Heart left ventricle (tissue), 16 donors: ENCODE measurements at regions not wholly inside any gene's neighbourhood (a gene's known extent, or its start where the extent isn't known, plus 50 kb on each side); places are given as distances from the start of the nearest gene placed in this dataset.

Source experiments
- ATAC-seq, 4 donors: fragments of 200-7000 bp; cut with Tn5 transposase; one replicate each; pipeline ENCODE4 v1.9.1; 2020 to 2022; ENCODE audit warnings: moderate library complexity in 4 of 4, mild to moderate bottlenecking in 3 of 4, moderate number of reproducible peaks in 1 of 4
- DNase-seq, 5 donors: peaks; one replicate each; pipeline ENCODE4 v3.0.0-alpha.2; 2020
- H3K27ac ChIP-seq, 12 donors: fragments of 200-600 bp; sonication (generic) in 4 of 12; one replicate each; pipeline versions ENCODE4 v1.5.0 to v1.8.0; 2016 to 2022; ENCODE audit warnings: mild to moderate bottlenecking in 2 of 12
- H3K27me3 ChIP-seq, 9 donors: fragments of 200-600 bp; sonication (generic) in 2 of 9; one replicate each; pipeline versions ENCODE4 v1.5.1 to v1.8.0; 2016 to 2022; ENCODE audit warnings: mild to moderate bottlenecking in 3 of 9
- H3K36me3 ChIP-seq, 9 donors: fragments of 200-600 bp; sonication (generic) in 2 of 9; one replicate each; pipeline versions ENCODE4 v1.5.0 to v1.8.0; 2018 to 2022; ENCODE audit warnings: mild to moderate bottlenecking in 2 of 9
- H3K4me1 ChIP-seq, 12 donors: fragments of 200-600 bp; sonication (generic) in 4 of 12; one replicate each; pipeline versions ENCODE4 v1.5.0 to v1.8.0; 2016 to 2022; ENCODE audit warnings: mild to moderate bottlenecking in 3 of 12
- H3K4me3 ChIP-seq, 12 donors: fragments of 200-600 bp; sonication (generic) in 4 of 12; one replicate each; pipeline versions ENCODE4 v1.5.0 to v1.8.0; 2017 to 2022; ENCODE audit warnings: mild to moderate bottlenecking in 9 of 12, moderate library complexity in 4 of 12
- H3K9me3 ChIP-seq, 12 donors: fragments of 200-600 bp; sonication (generic) in 4 of 12; one replicate each; pipeline versions ENCODE4 v1.5.0 to v1.8.0; 2016 to 2022; ENCODE audit warnings: mild to moderate bottlenecking in 1 of 12
- POLR2A ChIP-seq, 2 donors: fragments of 450-650 bp; IDR thresholded peaks; one replicate each; pipeline ENCODE4 v1.6.1; 2017; ENCODE audit warnings: antibody characterized with exemption in 2 of 2, mild to moderate bottlenecking in 2 of 2, moderate library complexity in 2 of 2
- WGBS, 4 donors: extraction: QIAGEN DNeasy Blood & Tissue Kit in 2 of 4; methylation state at CpG; one replicate each; pipeline versions ENCODE4 v1.1.5 to v1.1.7; 2013 to 2018; 5-methylcytosine and 5-hydroxymethylcytosine counted together
- intact Hi-C, 10 donors: fragments of 100-400 bp; cut with DNase I; formaldehyde crosslinking; loops; one replicate each; pipeline versions ENCODE4 v1.11.1 to v1.14.2; 2022
- TF ChIP-seq, protein P1 (sequence below), 12 donors: fragments of 200-600 bp; sonication (generic) in 4 of 12; IDR thresholded peaks; one replicate each; pipeline versions ENCODE4 v1.5.0 to v1.8.0; 2018 to 2022; ENCODE audit warnings: antibody characterized with exemption in 12 of 12, mild to moderate bottlenecking in 5 of 12
- donor health status: ischemic (EF 13 %, LVEDD 7.1; RV severe dilation, severe dysfunction).
- donor health status: healthy with polysubstance abuse.
- donor health status: DM: no; HTN: yes; CAD: no.
- donor health status: DM: no; HTN: no; CAD: no.
- donor health status: ischemic (EF 25% LVEDD 6.9; RV normal size, moderate dysfunction).
- donor health status: ischemic (EF 25% LVEDD 5.7; RV mildly dilated, moderate dysfunction).
- donor health status: healthy.
- donor health status: DM: yes; HTN: yes; CAD: no.
- donor health status: ischemic (EF 35%, LVEDD 5.7; RV mildly dilated, moderate dysfunction).
- donor health status: nonischemic (EF 11% LVEDD 7.7; RV severe dilation, severe dysfunction).
- donor health status: DM: yes; HTN: yes; CAD: no.
- donor health status: PGD.
- donor health status: ischemic (EF 29% LVEDD 5.4; RV normal size, mild dysfunction).
- donor health status: nonischemic (EF 23%, LVEDD 6.1; RV moderate dilation, normal function).

DNA sequence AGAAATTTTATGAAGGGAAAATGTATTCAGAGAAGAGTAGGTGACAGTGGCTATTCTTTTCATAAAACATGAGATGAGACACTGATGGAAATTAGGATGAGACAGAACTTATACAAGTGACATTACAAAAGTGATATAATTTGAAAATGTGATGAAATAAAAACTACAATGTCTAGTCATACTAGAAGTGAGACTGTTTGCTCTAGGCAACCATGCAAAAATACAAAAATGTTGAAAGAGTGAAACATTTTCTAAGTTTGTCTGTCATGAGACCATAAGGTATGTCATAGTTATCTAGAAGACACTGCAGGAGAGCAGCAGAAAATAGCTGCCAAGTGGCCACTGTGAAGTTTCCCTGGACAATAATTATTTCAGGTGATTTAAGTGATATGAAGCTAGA is 459.5 kb downstream of the DIPK2A start:
- H3K27ac ChIP-seq = no peak overlapping the region
- intact Hi-C loops = no loop called here
- no peak for TF ChIP-seq POLR2A (IDR thresholded peaks at IDR 0.05)
- TF ChIP-seq, protein P1, sequence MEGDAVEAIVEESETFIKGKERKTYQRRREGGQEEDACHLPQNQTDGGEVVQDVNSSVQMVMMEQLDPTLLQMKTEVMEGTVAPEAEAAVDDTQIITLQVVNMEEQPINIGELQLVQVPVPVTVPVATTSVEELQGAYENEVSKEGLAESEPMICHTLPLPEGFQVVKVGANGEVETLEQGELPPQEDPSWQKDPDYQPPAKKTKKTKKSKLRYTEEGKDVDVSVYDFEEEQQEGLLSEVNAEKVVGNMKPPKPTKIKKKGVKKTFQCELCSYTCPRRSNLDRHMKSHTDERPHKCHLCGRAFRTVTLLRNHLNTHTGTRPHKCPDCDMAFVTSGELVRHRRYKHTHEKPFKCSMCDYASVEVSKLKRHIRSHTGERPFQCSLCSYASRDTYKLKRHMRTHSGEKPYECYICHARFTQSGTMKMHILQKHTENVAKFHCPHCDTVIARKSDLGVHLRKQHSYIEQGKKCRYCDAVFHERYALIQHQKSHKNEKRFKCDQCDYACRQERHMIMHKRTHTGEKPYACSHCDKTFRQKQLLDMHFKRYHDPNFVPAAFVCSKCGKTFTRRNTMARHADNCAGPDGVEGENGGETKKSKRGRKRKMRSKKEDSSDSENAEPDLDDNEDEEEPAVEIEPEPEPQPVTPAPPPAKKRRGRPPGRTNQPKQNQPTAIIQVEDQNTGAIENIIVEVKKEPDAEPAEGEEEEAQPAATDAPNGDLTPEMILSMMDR (IDR thresholded peaks at IDR 0.05) = no peak
- DNase-seq = no peak
- no peaks in the 10 kb centered on the region for H3K36me3 ChIP-seq
- H3K27me3 ChIP-seq = no peaks in the 10 kb centered on the region
- no peaks in the 10 kb centered on the region for H3K4me1 ChIP-seq
- no peak for ATAC-seq
- no peaks in the 10 kb centered on the region for H3K9me3 ChIP-seq
- no peak overlapping the region for H3K4me3 ChIP-seq

DNA sequence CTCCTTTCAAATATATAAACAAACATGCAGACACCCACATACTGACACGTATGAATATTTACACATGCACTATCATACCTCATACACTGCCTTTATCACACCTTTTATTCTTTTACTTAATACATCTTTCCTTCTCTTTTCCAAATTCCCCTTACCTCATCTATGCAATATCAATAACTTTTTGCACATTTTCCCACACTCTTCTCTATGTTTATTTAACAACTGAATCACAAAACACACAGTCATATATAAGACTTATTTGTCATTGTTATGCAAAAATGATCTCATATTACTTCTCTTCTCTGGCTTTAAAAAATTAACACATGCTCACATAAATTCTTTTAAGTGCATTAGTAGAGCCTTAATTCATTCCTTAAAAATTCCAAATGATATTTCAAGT is 461.4 kb downstream of the DIPK2A start:
- Histone ChIP-seq H3K4me1 (no peaks in the 10 kb centered on the region), H3K27ac (no peak overlapping the region), H3K4me3 (no peak overlapping the region), H3K9me3 (no peaks in the 10 kb centered on the region), H3K36me3 (no peaks in the 10 kb centered on the region), H3K27me3 (no peaks in the 10 kb centered on the region)
- intact Hi-C loops = no loop called here
- TF ChIP-seq POLR2A (IDR thresholded peaks at IDR 0.05) = no peak
- TF ChIP-seq, protein P1 (IDR thresholded peaks at IDR 0.05) = no peak
- DNase-seq (no peak), ATAC-seq (no peak)
- 80 to 88% (median 84%) methylated on average over 1 of the region's 1 CpG for WGBS, 4 donors

DNA sequence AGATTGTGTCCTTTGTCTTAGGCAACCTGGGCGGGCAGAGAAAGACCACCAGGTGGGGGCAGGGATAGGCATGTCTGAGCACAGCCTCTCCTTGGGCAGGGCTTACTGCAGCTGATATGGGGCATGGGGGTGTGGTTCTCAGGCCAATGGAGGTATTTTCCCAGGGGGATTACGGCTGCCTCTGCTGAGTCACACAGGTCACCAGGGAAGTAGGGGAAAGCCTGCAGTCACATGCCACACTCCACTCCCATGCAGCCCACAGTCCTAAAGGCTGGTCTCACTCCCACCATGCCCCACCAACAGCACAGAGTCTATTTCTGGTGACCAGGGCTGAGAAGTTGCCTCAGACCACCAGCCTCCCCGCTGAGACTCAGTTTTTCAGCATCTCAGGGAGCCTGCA is 466.4 kb downstream of the DIPK2A start:
- TF ChIP-seq POLR2A (IDR thresholded peaks at IDR 0.05) = no peak
- TF ChIP-seq, protein P1 (IDR thresholded peaks at IDR 0.05) = no peak
- H3K4me3 ChIP-seq = no peak overlapping the region
- no peak overlapping the region for H3K27ac ChIP-seq
- no peaks in the 10 kb centered on the region for H3K27me3 ChIP-seq
- no peaks in the 10 kb centered on the region for H3K36me3 ChIP-seq
- WGBS, 4 donors = 52 to 83% (median 81%) methylated on average over 3 of the region's 3 CpGs
- no peak for DNase-seq
- ATAC-seq = no peak
- H3K4me1 ChIP-seq = no peaks in the 10 kb centered on the region
- H3K9me3 ChIP-seq = no peaks in the 10 kb centered on the region
- intact Hi-C loops = no loop called here

DNA sequence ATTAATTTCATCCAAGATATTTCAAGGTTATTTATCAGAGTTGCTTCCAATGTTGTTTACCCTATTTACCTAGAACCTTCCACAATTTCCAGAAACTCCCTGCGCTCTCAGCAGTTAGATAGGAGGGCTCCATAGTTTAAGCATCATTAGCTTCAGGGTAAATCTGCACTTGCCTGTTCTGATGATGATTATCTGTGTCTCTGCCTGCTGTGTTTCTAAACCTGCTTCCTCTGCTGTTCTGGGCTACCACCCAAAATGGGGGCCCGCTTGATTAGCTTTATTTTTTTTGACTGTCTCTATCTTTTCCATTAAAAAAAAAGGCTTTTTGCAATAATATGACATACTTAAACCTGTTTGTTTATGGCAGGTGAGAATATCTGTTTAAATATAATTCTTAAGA is 472.4 kb downstream of the DIPK2A start:
- DNase-seq (no peak), ATAC-seq (no peak)
- no peaks in the 10 kb centered on the region for H3K36me3 ChIP-seq
- intact Hi-C loops = no loop called here
- H3K27me3 ChIP-seq = no peaks in the 10 kb centered on the region
- 82 to 88% (median 85%) methylated on average over 2 of the region's 2 CpGs for WGBS, 4 donors
- H3K4me3 ChIP-seq = no peak overlapping the region
- H3K4me1 ChIP-seq = no peaks in the 10 kb centered on the region
- TF ChIP-seq, protein P1 (IDR thresholded peaks at IDR 0.05) = no peak
- no peak for TF ChIP-seq POLR2A (IDR thresholded peaks at IDR 0.05)
- H3K27ac ChIP-seq = no peak overlapping the region
- H3K9me3 ChIP-seq = no peaks in the 10 kb centered on the region
